Mesodermal cell (in vitro differentiated cells): ENCODE measurements at regions not wholly inside any gene's neighbourhood (a gene's known extent, or its start where the extent isn't known, plus 50 kb on each side); places are given as distances from the start of the nearest gene placed in this dataset.

Experiments
- H3K27ac ChIP-seq: 2 replicates; pipeline ENCODE4 v1.7.0; 2013; ENCODE audit warnings: mild to moderate bottlenecking, low read depth, low read length, moderate library complexity; ENCODE audit not compliant: severe bottlenecking
- H3K36me3 ChIP-seq: 2 replicates; pipeline ENCODE4 v1.7.1; 2013; ENCODE audit warnings: mild to moderate bottlenecking, low read length, moderate library complexity; ENCODE audit not compliant: control insufficient read depth, insufficient read depth
- H3K4me1 ChIP-seq: one replicate; pipeline ENCODE4 v1.7.1; 2013; ENCODE audit warnings: mild to moderate bottlenecking, low read length; ENCODE audit not compliant: insufficient read depth, control insufficient read depth, poor library complexity, severe bottlenecking
- H3K4me3 ChIP-seq: 2 replicates; pipeline ENCODE4 v1.7.0; 2013; ENCODE audit warnings: low read length, control low read depth, mild to moderate bottlenecking; ENCODE audit not compliant: insufficient read depth, poor library complexity, severe bottlenecking; ENCODE audit errors: extremely low read depth
- H3K9me3 ChIP-seq: 2 replicates; pipeline ENCODE4 v1.7.1; 2013; ENCODE audit warnings: mild to moderate bottlenecking, low read length, moderate library complexity; ENCODE audit not compliant: control insufficient read depth
- WGBS, 2 experiments: methylation state at CpG; one replicate each; pipeline ENCODE4 v1.1.5; 2013; ENCODE audit warnings: missing lambda C conversion rate in 2 of 2; ENCODE audit not compliant: insufficient coverage in 2 of 2; 5-methylcytosine and 5-hydroxymethylcytosine counted together

DNA sequence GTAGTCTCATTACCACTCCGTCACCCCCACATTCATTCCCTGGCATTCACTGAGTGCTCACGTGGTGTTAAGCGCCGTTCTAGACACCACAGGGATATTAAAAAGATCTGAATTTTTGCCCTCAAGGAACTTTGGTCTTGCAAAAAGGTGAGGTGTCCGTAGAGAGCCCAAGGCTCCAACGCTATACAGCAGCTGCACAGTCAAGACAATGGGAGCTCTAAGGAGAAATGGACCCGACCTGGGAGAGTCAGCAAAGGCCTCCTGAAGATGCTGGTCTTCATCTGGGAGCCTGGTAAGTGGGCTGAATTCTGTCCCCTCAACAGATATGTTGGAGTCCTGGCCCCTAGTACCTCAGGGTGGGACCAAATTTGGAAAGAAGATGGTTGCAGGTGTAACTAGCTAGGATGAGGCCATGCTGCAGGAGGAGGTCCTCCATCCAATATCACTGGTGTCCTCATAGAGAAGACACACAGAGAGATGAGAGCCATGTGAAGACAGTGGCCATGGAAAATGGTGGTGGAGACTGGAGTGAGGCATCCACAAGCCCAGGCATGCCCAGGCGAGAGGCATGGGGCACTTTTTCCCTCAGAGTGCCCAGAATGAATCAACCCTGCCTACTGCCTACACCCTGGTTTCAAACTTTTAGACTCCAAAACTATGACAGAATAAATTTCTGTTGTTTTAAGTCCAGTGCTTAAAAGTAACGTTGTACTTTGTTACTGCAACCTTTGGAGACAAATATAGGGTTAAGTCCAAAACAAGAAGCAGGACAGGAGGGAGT lies 247.3 kb downstream of the TTC32 start:
- Histone ChIP-seq H3K27ac (no peak overlapping the region), H3K4me3 (no peak overlapping the region), H3K4me1 (peaks cover 8% of the 10 kb centered on the region), H3K9me3 (no peaks in the 10 kb centered on the region), H3K36me3 (no peaks in the 10 kb centered on the region)
- 90 to 95% methylated on average over 7 of the region's 9 CpGs for WGBS, 2 experiments

DNA sequence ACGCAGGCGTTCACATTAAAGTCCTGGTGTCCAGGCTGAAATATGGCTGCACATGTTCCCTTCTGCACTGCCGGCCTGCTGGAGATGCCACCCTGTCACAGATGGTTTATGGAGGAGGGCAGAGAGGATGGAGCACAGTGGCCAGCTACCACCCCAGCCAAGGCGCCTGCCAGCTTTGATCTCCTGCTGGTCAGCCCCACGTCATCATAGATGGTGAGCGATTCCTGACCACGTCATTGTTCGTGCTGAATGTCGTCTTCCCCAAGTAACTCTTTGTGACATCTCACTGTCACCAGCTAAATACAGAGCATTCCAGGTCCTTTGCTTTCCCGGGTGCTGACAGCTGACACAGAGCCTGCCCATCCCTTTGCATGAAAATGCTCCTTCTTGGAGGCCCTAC lies 248.3 kb downstream of the TTC32 start:
- no peaks in the 10 kb centered on the region for H3K36me3 ChIP-seq
- WGBS, 2 experiments, result 91 to 93% methylated on average over 9 to 10 of the region's 10 CpGs
- H3K27ac ChIP-seq, result no peak overlapping the region
- H3K4me3 ChIP-seq, result no peak overlapping the region
- peaks cover 12% of the 10 kb centered on the region for H3K4me1 ChIP-seq
- H3K9me3 ChIP-seq, result no peaks in the 10 kb centered on the region

DNA sequence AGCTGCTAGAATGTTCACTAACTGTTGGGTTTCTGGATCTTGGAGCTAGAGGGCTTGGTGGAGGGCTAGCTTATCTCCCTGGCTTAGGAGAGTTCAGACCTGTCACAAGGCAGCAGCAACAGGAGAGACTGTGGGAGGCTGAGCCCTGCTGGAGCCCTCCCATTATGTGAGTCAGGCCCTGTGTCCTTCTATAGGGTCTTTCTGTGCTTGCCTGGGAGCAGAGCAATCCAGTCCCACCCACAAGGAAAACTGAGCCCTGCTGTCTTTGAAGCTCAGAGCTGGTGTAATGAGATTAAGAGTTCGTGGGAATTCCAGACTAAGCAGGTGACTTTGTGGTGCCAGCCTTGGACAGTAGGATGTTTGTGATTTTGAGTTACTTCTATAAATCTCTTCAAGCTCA lies 249.0 kb downstream of the TTC32 start:
- H3K27ac ChIP-seq, result no peak overlapping the region
- H3K4me3 ChIP-seq, result no peak overlapping the region
- H3K9me3 ChIP-seq, result no peaks in the 10 kb centered on the region
- WGBS, 2 experiments, result no CpG with 5 or more reads among the region's 1 CpG
- H3K4me1 ChIP-seq, result peaks cover 12% of the 10 kb centered on the region
- no peaks in the 10 kb centered on the region for H3K36me3 ChIP-seq

DNA sequence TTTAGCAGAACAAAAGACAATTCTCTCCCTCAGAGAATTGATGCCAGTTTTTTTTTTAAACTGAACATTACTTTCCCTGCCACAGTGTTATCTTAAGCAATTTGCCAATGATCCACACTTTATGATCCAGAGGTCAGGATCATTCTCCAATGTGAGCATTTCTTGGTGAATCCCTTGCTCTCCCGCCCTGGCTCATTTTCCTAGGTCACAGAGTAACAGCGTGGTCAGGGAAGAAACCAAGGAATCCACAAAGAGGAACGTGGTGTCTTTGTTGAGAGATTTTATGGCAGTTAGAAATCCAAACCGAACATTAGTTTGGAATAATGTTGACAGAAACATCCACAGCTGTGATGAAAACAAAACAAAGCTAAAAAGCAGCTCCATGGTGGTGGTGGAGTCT lies 250.3 kb downstream of the TTC32 start:
- H3K4me1 ChIP-seq, result peaks cover 12% of the 10 kb centered on the region
- no peak overlapping the region for H3K4me3 ChIP-seq
- no peaks in the 10 kb centered on the region for H3K36me3 ChIP-seq
- no peak overlapping the region for H3K27ac ChIP-seq
- H3K9me3 ChIP-seq, result no peaks in the 10 kb centered on the region
- WGBS, 2 experiments, result 88 to 90% methylated on average over 2 to 3 of the region's 4 CpGs

DNA sequence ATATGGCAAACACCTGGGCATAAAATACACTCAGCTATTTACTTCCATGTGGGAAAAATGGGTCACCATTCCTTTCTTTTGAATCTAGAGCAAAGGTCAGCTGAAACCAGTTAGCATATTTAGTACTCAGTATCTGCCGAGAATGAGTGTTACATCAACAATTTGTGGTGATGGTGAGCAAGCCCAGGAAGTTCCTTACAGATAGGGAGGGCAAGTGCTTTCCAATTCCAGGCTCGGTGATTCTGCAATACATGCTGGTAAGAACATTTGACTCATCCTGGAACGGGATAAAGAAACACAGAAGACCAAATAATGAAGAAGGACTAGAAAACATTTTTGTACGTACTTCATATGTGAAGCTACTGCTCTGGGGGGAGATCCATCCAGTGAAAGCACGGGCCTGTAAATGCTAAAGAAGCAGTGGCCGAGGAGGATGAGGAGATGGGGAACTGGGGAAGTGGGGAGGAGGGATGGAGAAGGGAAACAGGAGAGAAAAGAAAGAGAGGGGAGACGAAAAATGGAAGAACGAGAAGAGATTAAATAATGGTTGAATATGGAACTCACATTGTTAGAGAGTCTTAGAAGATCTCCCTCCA lies 251.9 kb downstream of the TTC32 start:
- H3K9me3 ChIP-seq, result no peaks in the 10 kb centered on the region
- no peaks in the 10 kb centered on the region for H3K36me3 ChIP-seq
- peaks cover 12% of the 10 kb centered on the region for H3K4me1 ChIP-seq
- no peak overlapping the region for H3K27ac ChIP-seq
- H3K4me3 ChIP-seq, result no peak overlapping the region
- WGBS, 2 experiments, result 72 to 77% methylated on average over 6 to 8 of the region's 8 CpGs

DNA sequence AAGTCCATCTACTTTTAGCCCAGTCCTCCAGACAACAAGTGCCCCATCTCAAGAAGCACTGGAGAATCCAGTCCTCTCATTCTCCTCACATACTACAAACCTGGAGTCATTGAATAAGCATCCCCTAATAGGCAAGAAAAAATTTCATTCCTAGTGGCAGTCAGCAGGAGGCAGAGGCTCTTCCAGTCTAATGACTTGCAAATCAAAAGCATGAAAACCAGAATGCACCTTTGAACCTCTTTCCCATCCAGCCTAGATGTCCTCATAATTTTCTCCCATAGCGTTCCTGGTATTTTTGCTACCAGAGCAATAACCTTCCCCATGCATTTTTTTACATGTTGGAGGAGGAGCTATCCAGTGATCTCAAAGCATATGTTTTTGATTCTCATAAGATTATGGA lies 252.6 kb downstream of the TTC32 start:
- H3K4me3 ChIP-seq, result no peak overlapping the region
- H3K36me3 ChIP-seq, result no peaks in the 10 kb centered on the region
- no peak overlapping the region for H3K27ac ChIP-seq
- no CpG with 5 or more reads among the region's 1 CpG for WGBS, 2 experiments
- no peaks in the 10 kb centered on the region for H3K9me3 ChIP-seq
- H3K4me1 ChIP-seq, result peaks cover 12% of the 10 kb centered on the region

DNA sequence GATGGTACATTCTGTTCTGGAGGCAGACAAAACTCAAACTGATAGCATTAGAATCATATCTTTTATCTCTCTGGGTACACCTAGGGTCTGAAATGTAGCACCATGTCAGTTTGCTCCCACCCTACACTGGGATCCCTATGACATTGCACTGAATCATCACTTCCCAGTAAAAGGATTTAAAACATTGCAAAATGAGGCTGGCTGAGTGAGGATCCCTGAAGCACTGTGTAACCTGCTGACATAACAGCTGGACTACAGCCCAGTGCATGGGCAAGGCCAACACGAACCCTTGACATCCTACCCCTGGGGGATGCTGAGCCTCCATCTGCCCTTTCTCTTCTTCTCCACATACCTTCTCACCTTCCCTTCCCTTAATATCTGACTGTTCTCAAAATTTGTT lies 253.2 kb downstream of the TTC32 start:
- Histone ChIP-seq H3K27ac (no peak overlapping the region), H3K4me3 (no peak overlapping the region), H3K4me1 (peaks cover 12% of the 10 kb centered on the region), H3K9me3 (no peaks in the 10 kb centered on the region), H3K36me3 (no peaks in the 10 kb centered on the region)
- WGBS, 2 experiments, result 88 to 100% methylated on average over 1 of the region's 1 CpG

DNA sequence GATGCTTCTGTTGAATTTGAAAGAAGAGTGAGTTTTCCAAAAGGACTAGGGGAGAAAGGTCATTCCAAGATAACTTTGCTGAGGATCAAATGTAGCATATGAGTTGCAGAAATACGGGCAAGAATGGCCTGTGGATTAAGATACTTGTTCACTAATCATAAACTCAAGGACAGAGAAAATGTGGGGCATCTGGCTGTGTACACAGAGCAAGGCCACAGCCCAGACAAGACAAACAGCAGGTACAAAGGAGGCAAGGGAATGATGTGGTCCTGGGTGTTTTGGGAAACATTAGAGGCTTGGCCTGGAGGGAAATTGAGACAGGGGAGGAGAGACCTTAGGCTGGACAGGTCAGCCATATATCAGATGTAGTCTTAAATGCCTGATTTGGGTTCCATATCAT lies 254.8 kb downstream of the TTC32 start:
- peaks cover 12% of the 10 kb centered on the region for H3K4me1 ChIP-seq
- H3K9me3 ChIP-seq, result no peaks in the 10 kb centered on the region
- no peak overlapping the region for H3K27ac ChIP-seq
- no peak overlapping the region for H3K4me3 ChIP-seq
- no CpG with 5 or more reads among the region's 1 CpG for WGBS, 2 experiments
- no peaks in the 10 kb centered on the region for H3K36me3 ChIP-seq

DNA sequence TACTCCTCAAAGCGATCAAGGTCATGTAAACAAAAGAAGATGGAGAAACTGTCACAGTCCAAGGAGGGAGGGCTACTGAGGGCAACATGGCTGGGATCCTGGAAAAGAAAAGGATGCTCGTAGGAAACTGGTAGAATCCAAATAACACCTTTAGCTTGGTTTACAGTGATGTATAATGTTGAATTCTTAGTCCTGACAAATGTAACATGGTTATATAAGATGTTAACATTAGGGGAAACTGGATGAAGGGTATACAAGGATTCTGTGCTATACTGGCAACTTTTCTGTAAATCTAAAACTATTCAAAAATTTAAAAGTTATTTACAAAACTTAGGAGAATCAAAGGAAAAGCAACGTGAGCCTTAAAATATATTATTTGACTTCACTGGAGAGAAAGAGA lies 257.0 kb downstream of the TTC32 start:
- peaks cover 6% of the 10 kb centered on the region for H3K4me1 ChIP-seq
- WGBS, 2 experiments, result 86 to 90% methylated on average over 2 of the region's 3 CpGs
- H3K9me3 ChIP-seq, result no peaks in the 10 kb centered on the region
- no peaks in the 10 kb centered on the region for H3K36me3 ChIP-seq
- no peak overlapping the region for H3K27ac ChIP-seq
- no peak overlapping the region for H3K4me3 ChIP-seq

DNA sequence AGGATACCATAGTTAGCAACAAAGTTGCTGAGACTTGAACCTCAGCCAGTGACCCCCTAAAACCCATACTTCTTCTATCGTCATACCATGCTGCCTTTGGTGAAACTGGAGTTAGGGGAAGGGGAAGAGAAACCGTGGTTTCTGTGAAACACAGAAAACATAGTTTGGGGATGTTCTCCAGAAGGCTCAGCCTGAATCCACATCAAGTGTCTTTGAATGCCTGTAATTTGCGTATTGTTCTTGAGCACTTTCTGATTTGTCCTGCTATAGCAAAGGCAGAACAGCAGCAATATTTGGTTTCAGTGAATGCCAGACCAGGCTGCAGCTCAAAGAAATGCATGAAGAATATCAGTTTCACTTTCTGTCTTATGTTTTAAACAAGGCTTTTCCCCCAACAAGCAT lies 258.7 kb downstream of the TTC32 start:
- H3K9me3 ChIP-seq, result no peaks in the 10 kb centered on the region
- no peaks in the 10 kb centered on the region for H3K36me3 ChIP-seq
- no peak overlapping the region for H3K4me3 ChIP-seq
- no peaks in the 10 kb centered on the region for H3K4me1 ChIP-seq
- WGBS, 2 experiments, result 67 to 100% methylated on average over 2 of the region's 3 CpGs
- no peak overlapping the region for H3K27ac ChIP-seq

DNA sequence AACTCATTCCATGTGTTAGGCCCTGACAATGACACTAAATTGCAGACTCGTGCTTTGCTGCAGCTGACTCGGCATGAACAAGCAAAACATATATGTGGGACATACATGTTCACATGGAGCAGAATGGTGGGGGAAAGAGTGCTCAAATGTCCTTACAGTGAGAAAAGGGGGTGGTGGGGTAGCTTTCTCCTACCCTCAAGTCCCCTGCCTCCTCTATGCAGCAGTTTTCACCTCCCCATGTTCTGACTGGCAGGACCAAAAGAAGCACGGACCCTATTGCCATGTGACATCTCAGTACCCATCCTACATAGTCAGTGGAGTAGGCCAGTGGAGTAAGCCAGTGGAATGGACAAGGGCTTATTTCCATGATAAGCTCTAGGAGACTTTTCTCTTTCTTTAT lies 259.3 kb downstream of the TTC32 start:
- WGBS, 2 experiments, result 90 to 100% methylated on average over 1 to 2 of the region's 3 CpGs

More for the DNA sequence above, 259.3 kb downstream of the TTC32 start:
- H3K27ac ChIP-seq, result no peak overlapping the region
- no peak overlapping the region for H3K4me3 ChIP-seq
- H3K4me1 ChIP-seq, result no peaks in the 10 kb centered on the region
- no peaks in the 10 kb centered on the region for H3K36me3 ChIP-seq
- no peaks in the 10 kb centered on the region for H3K9me3 ChIP-seq
